Neural progenitor cell (in vitro differentiated cells): ENCODE measurements at regions not wholly inside any gene's neighbourhood (a gene's known extent, or its start where the extent isn't known, plus 50 kb on each side); places are given as distances from the start of the nearest gene placed in this dataset.

ENCODE experiments used
- EZH2 ChIP-seq: fragments of 200-600 bp; sonication (generic); IDR thresholded peaks from 2 replicates; pipeline ENCODE4 v1.6.1; 2017; ENCODE audit warnings: antibody characterized with exemption, mild to moderate bottlenecking, moderate library complexity
- TF ChIP-seq, protein P1 (sequence below): fragments of 200-600 bp; sonication (generic); IDR thresholded peaks from 2 replicates; pipeline ENCODE4 v1.5.1; 2017; ENCODE audit warnings: antibody characterized with exemption, mild to moderate bottlenecking

DNA sequence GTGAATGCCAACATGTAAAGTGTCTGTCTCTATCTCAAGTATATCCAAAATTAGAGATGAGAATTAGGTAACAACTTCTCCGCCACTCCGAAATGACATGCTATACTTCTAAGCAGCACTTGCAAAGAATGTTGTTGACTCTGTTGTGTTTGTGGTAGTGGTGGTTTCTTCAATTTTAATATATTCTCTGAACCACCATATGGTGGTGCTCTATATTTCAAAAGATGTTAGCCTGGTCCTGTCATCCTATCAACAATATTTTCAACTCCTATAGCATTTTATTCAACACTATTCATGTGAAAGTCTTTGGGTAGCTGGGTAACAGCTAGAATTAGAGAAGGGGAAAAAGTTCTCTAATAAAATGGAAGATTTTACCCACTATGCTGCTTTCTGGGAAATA, 1622.8 kb upstream of the IGFBP7 start:
- TF ChIP-seq, protein P1, sequence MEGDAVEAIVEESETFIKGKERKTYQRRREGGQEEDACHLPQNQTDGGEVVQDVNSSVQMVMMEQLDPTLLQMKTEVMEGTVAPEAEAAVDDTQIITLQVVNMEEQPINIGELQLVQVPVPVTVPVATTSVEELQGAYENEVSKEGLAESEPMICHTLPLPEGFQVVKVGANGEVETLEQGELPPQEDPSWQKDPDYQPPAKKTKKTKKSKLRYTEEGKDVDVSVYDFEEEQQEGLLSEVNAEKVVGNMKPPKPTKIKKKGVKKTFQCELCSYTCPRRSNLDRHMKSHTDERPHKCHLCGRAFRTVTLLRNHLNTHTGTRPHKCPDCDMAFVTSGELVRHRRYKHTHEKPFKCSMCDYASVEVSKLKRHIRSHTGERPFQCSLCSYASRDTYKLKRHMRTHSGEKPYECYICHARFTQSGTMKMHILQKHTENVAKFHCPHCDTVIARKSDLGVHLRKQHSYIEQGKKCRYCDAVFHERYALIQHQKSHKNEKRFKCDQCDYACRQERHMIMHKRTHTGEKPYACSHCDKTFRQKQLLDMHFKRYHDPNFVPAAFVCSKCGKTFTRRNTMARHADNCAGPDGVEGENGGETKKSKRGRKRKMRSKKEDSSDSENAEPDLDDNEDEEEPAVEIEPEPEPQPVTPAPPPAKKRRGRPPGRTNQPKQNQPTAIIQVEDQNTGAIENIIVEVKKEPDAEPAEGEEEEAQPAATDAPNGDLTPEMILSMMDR, result peak; percentile 13
- no peak for TF ChIP-seq EZH2
